H9 (cell line): ENCODE measurements at regions not wholly inside any gene's neighbourhood (a gene's known extent, or its start where the extent isn't known, plus 50 kb on each side); places are given as distances from the start of the nearest gene placed in this dataset.

Experiments
- DNase-seq: peaks from one replicate; pipeline ENCODE4 v3.0.0-alpha.2; 2017
- H2AFZ ChIP-seq: one replicate; pipeline ENCODE4 v1.6.1; 2013; ENCODE audit warnings: mild to moderate bottlenecking, low read length, control low read depth, moderate library complexity
- H2AK5ac ChIP-seq: 2 replicates; pipeline ENCODE4 v1.6.1; 2013; ENCODE audit warnings: low read length, control low read depth, mixed read lengths; ENCODE audit not compliant: insufficient read length
- H2BK120ac ChIP-seq: one replicate; pipeline ENCODE4 v1.6.1; 2013; ENCODE audit warnings: low read depth, mild to moderate bottlenecking, low read length, control low read depth, inconsistent platforms; ENCODE audit not compliant: poor library complexity, severe bottlenecking
- H2BK12ac ChIP-seq: 2 replicates; pipeline ENCODE4 v1.6.1; 2013; ENCODE audit warnings: low read length, control low read depth, mixed read lengths, low read depth; ENCODE audit not compliant: insufficient read length
- H2BK15ac ChIP-seq: 2 replicates; pipeline ENCODE4 v1.6.1; 2013; ENCODE audit warnings: low read depth, low read length, control low read depth
- H2BK20ac ChIP-seq: one replicate; pipeline ENCODE4 v1.6.1; 2013; ENCODE audit warnings: low read depth, mild to moderate bottlenecking, low read length, control low read depth, inconsistent platforms; ENCODE audit not compliant: poor library complexity, severe bottlenecking
- H2BK5ac ChIP-seq: 2 replicates; pipeline ENCODE4 v1.6.1; 2013; ENCODE audit warnings: low read length, control low read depth, mixed read lengths; ENCODE audit not compliant: insufficient read length
- H3K14ac ChIP-seq: 2 replicates; pipeline ENCODE4 v1.6.1; 2013; ENCODE audit warnings: low read length, control low read depth; ENCODE audit not compliant: insufficient read depth
- H3K18ac ChIP-seq: 2 replicates; pipeline ENCODE4 v1.6.1; 2013; ENCODE audit warnings: low read depth, mild to moderate bottlenecking, mixed read lengths, low read length, control low read depth; ENCODE audit not compliant: insufficient read length
- H3K23ac ChIP-seq: 2 replicates; pipeline ENCODE4 v1.6.1; 2013; ENCODE audit warnings: low read length, control low read depth, mixed read lengths, low read depth; ENCODE audit not compliant: insufficient read length
- H3K23me2 ChIP-seq: 2 replicates; pipeline ENCODE4 v1.6.1; 2013; ENCODE audit warnings: low read depth, mild to moderate bottlenecking, mixed read lengths, low read length, control low read depth; ENCODE audit not compliant: insufficient read length, poor library complexity, severe bottlenecking
- H3K27ac ChIP-seq: 2 replicates; pipeline ENCODE4 v1.5.1; 2013; ENCODE audit warnings: low read length, control low read depth, mixed read lengths, low read depth; ENCODE audit not compliant: insufficient read length
- H3K27me3 ChIP-seq: 2 replicates; pipeline ENCODE4 v1.6.1; 2013; ENCODE audit warnings: low read length, control low read depth, inconsistent platforms; ENCODE audit not compliant: insufficient read depth
- H3K4ac ChIP-seq: 2 replicates; pipeline ENCODE4 v1.6.1; 2013; ENCODE audit warnings: low read depth, mild to moderate bottlenecking, control low read depth, inconsistent platforms, low read length, moderate library complexity
- H3K4me1 ChIP-seq: 2 replicates; pipeline ENCODE4 v1.6.1; 2013; ENCODE audit warnings: low read length, control low read depth, inconsistent platforms; ENCODE audit not compliant: insufficient read depth
- H3K4me2 ChIP-seq: 2 replicates; pipeline ENCODE4 v1.6.1; 2013; ENCODE audit warnings: low read length, control low read depth, mixed read lengths; ENCODE audit not compliant: insufficient read length, insufficient read depth
- H3K56ac ChIP-seq: 2 replicates; pipeline ENCODE4 v1.6.1; 2013; ENCODE audit warnings: low read depth, mild to moderate bottlenecking, mixed read lengths, low read length, control low read depth; ENCODE audit not compliant: insufficient read length
- H3K79me1 ChIP-seq: 2 replicates; pipeline ENCODE4 v1.6.1; 2013; ENCODE audit warnings: low read depth, mild to moderate bottlenecking, moderate library complexity, low read length, control low read depth, inconsistent platforms; ENCODE audit not compliant: insufficient read depth, poor library complexity, severe bottlenecking
- H3K79me2 ChIP-seq: 2 replicates; pipeline ENCODE4 v1.6.1; 2013; ENCODE audit warnings: low read length, control low read depth, inconsistent platforms; ENCODE audit not compliant: insufficient read depth
- H3K9ac ChIP-seq: 2 replicates; pipeline ENCODE4 v1.6.1; 2013; ENCODE audit warnings: low read length, control low read depth, mixed read lengths; ENCODE audit not compliant: insufficient read length; ENCODE audit errors: extremely low read depth
- H3K9me3 ChIP-seq: one replicate; pipeline ENCODE4 v1.6.1; 2013; ENCODE audit warnings: low read depth, low read length, inconsistent platforms; ENCODE audit not compliant: control insufficient read depth
- H3T11ph ChIP-seq: one replicate; pipeline ENCODE4 v1.6.1; 2013; ENCODE audit warnings: mild to moderate bottlenecking, low read length, control low read depth, inconsistent platforms
- H4K20me1 ChIP-seq: one replicate; pipeline ENCODE4 v1.6.1; 2013; ENCODE audit not compliant: control insufficient read depth, insufficient read length, insufficient read depth
- H4K5ac ChIP-seq: 2 replicates; pipeline ENCODE4 v1.6.1; 2013; ENCODE audit warnings: low read depth, mild to moderate bottlenecking, mixed read lengths, low read length, control low read depth; ENCODE audit not compliant: insufficient read length
- H4K8ac ChIP-seq: replicated peaks from 2 replicates; pipeline ENCODE4 v1.6.1; 2013; ENCODE audit warnings: low read length, control low read depth, mixed read lengths, low read depth; ENCODE audit not compliant: insufficient read length
- H4K91ac ChIP-seq: 2 replicates; pipeline ENCODE4 v1.6.1; 2013; ENCODE audit warnings: low read depth, mild to moderate bottlenecking, moderate library complexity, mixed read lengths, low read length, control low read depth; ENCODE audit not compliant: insufficient read length
- H3K27ac Mint-ChIP-seq, 3 experiments: 2 replicates in 2 of 3; 3 replicates in 1 of 3; pipeline ENCODE4 v1.8.0; 2020 to 2021; ENCODE audit warnings: mixed read lengths in 3 of 3, mild to moderate bottlenecking in 1 of 3, moderate library complexity in 1 of 3
- H3K27me3 Mint-ChIP-seq: 2 replicates; pipeline ENCODE4 v1.8.0; 2021; ENCODE audit warnings: low read depth, mild to moderate bottlenecking, moderate library complexity, mixed read lengths
- H3K36me3 Mint-ChIP-seq, 3 experiments: 2 replicates in 2 of 3; 3 replicates in 1 of 3; pipeline ENCODE4 v1.8.0; 2020 to 2021; ENCODE audit warnings: low read depth in 3 of 3, mixed read lengths in 3 of 3; ENCODE audit not compliant: insufficient read depth in 1 of 3
- H3K4me1 Mint-ChIP-seq, 2 experiments: 2 replicates each; pipeline ENCODE4 v1.8.0; 2020; ENCODE audit warnings: mixed read lengths in 2 of 2
- H3K4me3 Mint-ChIP-seq, 2 experiments: 2 replicates in 1 of 2; 3 replicates in 1 of 2; pipeline ENCODE4 v1.8.0; 2020 to 2021; ENCODE audit warnings: mild to moderate bottlenecking in 2 of 2, mixed read lengths in 2 of 2, moderate library complexity in 1 of 2
- H3K9me3 Mint-ChIP-seq, 2 experiments: 2 replicates in 1 of 2; 3 replicates in 1 of 2; pipeline ENCODE4 v1.8.0; 2020; ENCODE audit warnings: mild to moderate bottlenecking in 2 of 2, mixed read lengths in 2 of 2, moderate library complexity in 1 of 2
- TF ChIP-seq, protein P1 (sequence below): fragments of 200-600 bp; sonication (generic); conservative IDR thresholded peaks from 3 replicates; pipeline ENCODE4 v1.8.0; 2021; ENCODE audit warnings: antibody characterized with exemption, mild to moderate bottlenecking

GRCh38 chr10:32166365-32166764 is 110.1 kb upstream of the KIF5B start:
- Histone ChIP-seq H3K9me3 (no peaks in the 10 kb centered on the region), H3K79me2 (no peaks in the 10 kb centered on the region), H3K4me1 (no peaks in the 10 kb centered on the region), H2BK12ac (no peak overlapping the region), H3K18ac (no peak overlapping the region), H3K56ac (no peak overlapping the region), H3K27me3 (no peaks in the 10 kb centered on the region), H2BK15ac (no peak overlapping the region), H3K4me2 (no peak overlapping the region), H3K4ac (no peak overlapping the region), H4K91ac (no peak overlapping the region), H3K14ac (no peak overlapping the region), H2BK5ac (no peak overlapping the region), H2AK5ac (no peak overlapping the region), H3K27ac (no peak overlapping the region), H3K79me1 (no peaks in the 10 kb centered on the region), H2BK120ac (no peak overlapping the region), H4K5ac (no peak overlapping the region), H3K23ac (no peak overlapping the region), H3T11ph (no peak overlapping the region), H4K8ac (no peak overlapping the region), H3K23me2 (no peaks in the 10 kb centered on the region), H2BK20ac (no peak overlapping the region), H3K9ac (no peak overlapping the region), H2AFZ (no peak overlapping the region), H4K20me1 (no peaks in the 10 kb centered on the region)
- TF ChIP-seq, protein P1, sequence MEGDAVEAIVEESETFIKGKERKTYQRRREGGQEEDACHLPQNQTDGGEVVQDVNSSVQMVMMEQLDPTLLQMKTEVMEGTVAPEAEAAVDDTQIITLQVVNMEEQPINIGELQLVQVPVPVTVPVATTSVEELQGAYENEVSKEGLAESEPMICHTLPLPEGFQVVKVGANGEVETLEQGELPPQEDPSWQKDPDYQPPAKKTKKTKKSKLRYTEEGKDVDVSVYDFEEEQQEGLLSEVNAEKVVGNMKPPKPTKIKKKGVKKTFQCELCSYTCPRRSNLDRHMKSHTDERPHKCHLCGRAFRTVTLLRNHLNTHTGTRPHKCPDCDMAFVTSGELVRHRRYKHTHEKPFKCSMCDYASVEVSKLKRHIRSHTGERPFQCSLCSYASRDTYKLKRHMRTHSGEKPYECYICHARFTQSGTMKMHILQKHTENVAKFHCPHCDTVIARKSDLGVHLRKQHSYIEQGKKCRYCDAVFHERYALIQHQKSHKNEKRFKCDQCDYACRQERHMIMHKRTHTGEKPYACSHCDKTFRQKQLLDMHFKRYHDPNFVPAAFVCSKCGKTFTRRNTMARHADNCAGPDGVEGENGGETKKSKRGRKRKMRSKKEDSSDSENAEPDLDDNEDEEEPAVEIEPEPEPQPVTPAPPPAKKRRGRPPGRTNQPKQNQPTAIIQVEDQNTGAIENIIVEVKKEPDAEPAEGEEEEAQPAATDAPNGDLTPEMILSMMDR: no peak
- Mint-ChIP-seq H3K27me3 (no peaks in the 10 kb centered on the region; the same call in none of the 2 replicates), H3K4me3 (no peak overlapping the region), H3K36me3 (no peaks in the 10 kb centered on the region), H3K4me1 (peaks cover 4 to 6% of the 10 kb centered on the region in 2 experiments; a peak in 1 of 4 replicates), H3K27ac (no peak overlapping the region), H3K9me3 (no peaks in the 10 kb centered on the region)
- no peak for DNase-seq
